ENCODE measurements at regions not wholly inside any gene's neighbourhood (a gene's known extent, or its start where the extent isn't known, plus 50 kb on each side); places are given as distances from the start of the nearest gene placed in this dataset.

- 91% methylated on average over 4 of the region's 4 CpGs for WGBS
- no peaks in the 10 kb centered on the region for H3K9me3 ChIP-seq (ENCODE audit: control insufficient read depth in 4 of 4, low read length in 3 of 4)
Measured at GRCh38 chr3:197450810-197451209, 105.0 kb downstream of the BDH1 start.

More at GRCh38 chr3:197450810-197451209, 105.0 kb downstream of the BDH1 start:
- Histone ChIP-seq H3K4me1 (ENCODE audit: control insufficient read depth in 4 of 4, insufficient read depth in 4 of 4, low read length in 3 of 4) (peaks cover 0 to 1% (median under 1%) of the 10 kb centered on the region in 4 donors), H3K9ac (ENCODE audit: low read depth in 1 of 2, low read length in 2 of 2) (no peak overlapping the region), H3K27ac (ENCODE audit: low read depth in 1 of 2, low read length in 2 of 2) (no peak overlapping the region), H3K4me3 (ENCODE audit: low read depth in 1 of 3, low read length in 3 of 3) (no peak overlapping the region), H3K27me3 (ENCODE audit: control insufficient read depth in 4 of 4, insufficient read depth in 4 of 4, low read length in 3 of 4) (no peaks in the 10 kb centered on the region), H3K36me3 (ENCODE audit: control insufficient read depth in 4 of 4, insufficient read depth in 3 of 4, low read depth in 1 of 4, low read length in 3 of 4) (no peaks in the 10 kb centered on the region)
- TF ChIP-seq RXRA (IDR thresholded peaks at IDR 0.05) (no peak), HNF4A (conservative IDR thresholded peaks at IDR 0.05) (no peak), CTCF (IDR thresholded peaks at IDR 0.05; ENCODE audit: low read depth, low read length, missing input control) (no peak), EGR1 (IDR thresholded peaks at IDR 0.05; ENCODE audit: low read depth in 2 of 2) (no peak), FOXA1 (IDR thresholded peaks at IDR 0.05) (no peak), YY1 (IDR thresholded peaks at IDR 0.05) (no peak), MAX (IDR thresholded peaks at IDR 0.05) (no peak), SP1 (IDR thresholded peaks at IDR 0.05) (no peak), JUND (IDR thresholded peaks at IDR 0.05) (no peak), REST (IDR thresholded peaks at IDR 0.05) (no peak), TAF1 (conservative IDR thresholded peaks at IDR 0.05) (no peak), GABPA (IDR thresholded peaks at IDR 0.05 in 1 of 2, conservative IDR thresholded peaks at IDR 0.05 in 1 of 2) (no peak), HNF4G (IDR thresholded peaks at IDR 0.05) (no peak), RAD21 (IDR thresholded peaks at IDR 0.05) (no peak), ZBTB33 (IDR thresholded peaks at IDR 0.05) (no peak)
- TF ChIP-seq, protein P1, sequence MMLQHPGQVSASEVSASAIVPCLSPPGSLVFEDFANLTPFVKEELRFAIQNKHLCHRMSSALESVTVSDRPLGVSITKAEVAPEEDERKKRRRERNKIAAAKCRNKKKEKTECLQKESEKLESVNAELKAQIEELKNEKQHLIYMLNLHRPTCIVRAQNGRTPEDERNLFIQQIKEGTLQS (IDR thresholded peaks at IDR 0.05): no peak
- DNase-seq (ENCODE audit: low spot score): no peak

Measured in liver (tissue), 8 donors.